Endothelial cell (in vitro differentiated cells): ENCODE measurements at regions not wholly inside any gene's neighbourhood (a gene's known extent, or its start where the extent isn't known, plus 50 kb on each side); places are given as distances from the start of the nearest gene placed in this dataset.

ENCODE experiments used
- DNase-seq: peaks from one replicate; pipeline ENCODE4 v3.0.0; 2021; ENCODE audit warnings: low spot score
- H3K27ac Mint-ChIP-seq: one replicate; pipeline ENCODE4 v1.8.0; 2021; ENCODE audit warnings: mixed read lengths, inconsistent platforms; ENCODE audit not compliant: unreplicated experiment
- H3K27me3 Mint-ChIP-seq: one replicate; pipeline ENCODE4 v1.8.0; 2021; ENCODE audit warnings: mild to moderate bottlenecking, moderate library complexity, mixed read lengths, inconsistent platforms; ENCODE audit not compliant: unreplicated experiment
- H3K36me3 Mint-ChIP-seq: one replicate; pipeline ENCODE4 v1.8.0; 2021; ENCODE audit warnings: mild to moderate bottlenecking, low read depth, mixed read lengths, inconsistent platforms; ENCODE audit not compliant: unreplicated experiment
- H3K4me1 Mint-ChIP-seq: one replicate; pipeline ENCODE4 v1.8.0; 2021; ENCODE audit warnings: mild to moderate bottlenecking, mixed read lengths, inconsistent platforms; ENCODE audit not compliant: unreplicated experiment
- H3K4me3 Mint-ChIP-seq: one replicate; pipeline ENCODE4 v1.8.0; 2021; ENCODE audit warnings: mild to moderate bottlenecking, mixed read lengths, inconsistent platforms; ENCODE audit not compliant: unreplicated experiment
- H3K9me3 Mint-ChIP-seq: one replicate; pipeline ENCODE4 v1.8.0; 2021; ENCODE audit warnings: mixed read lengths, inconsistent platforms; ENCODE audit not compliant: unreplicated experiment
- CTCF ChIP-seq: fragments of 200-600 bp; sonication (generic); IDR thresholded peaks from one replicate; pipeline ENCODE4 v1.5.0; 2021; ENCODE audit warnings: antibody characterized with exemption; ENCODE audit not compliant: unreplicated experiment

DNA sequence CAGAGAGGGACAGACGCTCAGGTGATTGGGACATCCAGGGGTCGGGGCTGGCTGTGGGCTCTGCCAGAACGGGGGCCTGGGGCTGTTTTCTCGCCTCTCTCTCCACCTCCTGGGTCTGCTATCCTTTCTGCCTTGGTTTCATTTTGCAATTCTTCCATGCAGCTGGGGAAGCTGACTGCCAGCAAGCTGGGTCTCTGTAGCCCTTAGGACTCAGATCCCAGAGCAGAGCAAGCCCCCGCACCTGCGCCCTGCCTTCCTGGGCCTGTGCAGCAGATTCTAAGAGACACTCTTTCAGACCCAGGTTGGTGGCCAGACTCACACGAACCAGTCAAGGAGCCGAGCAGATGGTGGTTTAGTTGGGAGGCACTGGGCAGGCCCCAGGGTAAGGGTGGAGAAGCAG, 59.1 kb upstream of the GRPEL1 start:
- H3K4me3 Mint-ChIP-seq = no peak overlapping the region
- no peak for TF ChIP-seq CTCF
- no peak overlapping the region for H3K27ac Mint-ChIP-seq
- no peaks in the 10 kb centered on the region for H3K4me1 Mint-ChIP-seq
- DNase-seq = no peak
- no peaks in the 10 kb centered on the region for H3K9me3 Mint-ChIP-seq
- no peaks in the 10 kb centered on the region for H3K36me3 Mint-ChIP-seq
- H3K27me3 Mint-ChIP-seq = peaks cover 7% of the 10 kb centered on the region

GRCh38 chr4:7124689-7125442, 57.0 kb upstream of the GRPEL1 start:
- TF ChIP-seq CTCF = no peak
- DNase-seq = no peak
- H3K4me3 Mint-ChIP-seq = no peak overlapping the region
- H3K4me1 Mint-ChIP-seq = no peaks in the 10 kb centered on the region
- H3K36me3 Mint-ChIP-seq = no peaks in the 10 kb centered on the region
- H3K9me3 Mint-ChIP-seq = no peaks in the 10 kb centered on the region
- peaks cover 10% of the 10 kb centered on the region for H3K27me3 Mint-ChIP-seq
- no peak overlapping the region for H3K27ac Mint-ChIP-seq

GRCh38 chr4:7121866-7122653, 54.2 kb upstream of the GRPEL1 start:
- peaks cover 7% of the 10 kb centered on the region for H3K9me3 Mint-ChIP-seq
- no peak for DNase-seq
- no peak for TF ChIP-seq CTCF
- H3K4me3 Mint-ChIP-seq = no peak overlapping the region
- peaks cover 11% of the 10 kb centered on the region for H3K36me3 Mint-ChIP-seq
- H3K27ac Mint-ChIP-seq = no peak overlapping the region
- H3K27me3 Mint-ChIP-seq = peaks cover 10% of the 10 kb centered on the region
- H3K4me1 Mint-ChIP-seq = no peaks in the 10 kb centered on the region

DNA sequence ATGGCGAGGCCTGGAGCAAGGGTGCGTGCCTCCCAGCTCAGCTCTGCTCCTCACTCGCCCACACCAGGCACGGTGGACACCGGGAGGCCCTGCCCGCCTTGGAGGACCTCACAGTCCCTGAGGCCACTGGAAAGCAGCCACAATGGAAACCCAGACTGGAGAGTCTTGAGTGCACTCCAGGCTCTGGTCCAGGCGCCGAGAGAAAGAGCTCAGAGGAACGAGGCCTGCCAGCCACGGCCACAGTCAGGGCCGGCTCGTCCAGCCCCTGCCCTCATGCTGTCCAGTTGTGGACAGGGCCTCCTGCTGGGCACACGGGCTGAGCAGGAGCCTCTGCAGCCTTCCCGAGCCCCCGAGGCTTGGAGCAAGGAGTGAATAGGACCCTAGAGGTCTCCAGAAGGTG, 53.3 kb upstream of the GRPEL1 start:
- Mint-ChIP-seq H3K36me3 (peaks cover 11% of the 10 kb centered on the region), H3K27me3 (peaks cover 10% of the 10 kb centered on the region), H3K4me3 (no peak overlapping the region), H3K9me3 (peaks cover 7% of the 10 kb centered on the region), H3K4me1 (no peaks in the 10 kb centered on the region), H3K27ac (no peak overlapping the region)
- no peak for DNase-seq
- TF ChIP-seq CTCF = no peak

DNA sequence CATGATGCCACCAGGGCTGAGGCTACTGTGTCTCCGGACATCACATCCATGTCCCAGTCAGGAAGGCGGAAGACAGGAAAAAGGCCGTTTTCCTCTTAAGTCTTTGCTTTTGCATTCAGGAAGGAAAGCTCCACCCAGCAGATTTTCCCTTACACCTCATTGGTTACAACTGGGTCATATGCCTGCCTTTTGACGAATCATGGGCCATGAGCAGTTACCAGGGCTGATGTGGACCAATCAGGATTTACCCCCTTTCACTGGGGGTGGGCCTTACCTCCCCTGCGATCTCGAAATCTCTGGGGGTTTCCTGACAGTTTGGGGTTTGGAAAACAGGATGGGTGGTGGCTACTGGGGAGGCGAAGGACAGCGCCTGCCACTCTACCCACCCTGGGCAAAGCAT, 52.5 kb upstream of the GRPEL1 start:
- Mint-ChIP-seq H3K36me3 (peaks cover 11% of the 10 kb centered on the region), H3K9me3 (peaks cover 7% of the 10 kb centered on the region), H3K4me3 (no peak overlapping the region), H3K27ac (no peak overlapping the region), H3K27me3 (peaks cover 11% of the 10 kb centered on the region), H3K4me1 (no peaks in the 10 kb centered on the region)
- no peak for DNase-seq
- no peak for TF ChIP-seq CTCF
